Muscle layer of duodenum (tissue), 2 donors: ENCODE measurements at regions not wholly inside any gene's neighbourhood (a gene's known extent, or its start where the extent isn't known, plus 50 kb on each side); places are given as distances from the start of the nearest gene placed in this dataset.

Experiments used
- H3K27ac ChIP-seq: one replicate; pipeline ENCODE4 v1.7.0; 2013; ENCODE audit warnings: mild to moderate bottlenecking, low read length
- H3K27me3 ChIP-seq: one replicate; pipeline ENCODE4 v1.7.0; 2013; ENCODE audit warnings: low read depth, mild to moderate bottlenecking, control low read depth, low read length
- H3K36me3 ChIP-seq, 2 donors: one replicate each; pipeline ENCODE4 v1.7.0; 2013; ENCODE audit warnings: low read length in 2 of 2, control low read depth in 1 of 2, mild to moderate bottlenecking in 1 of 2; ENCODE audit not compliant: insufficient read depth in 2 of 2, control insufficient read depth in 1 of 2
- H3K4me1 ChIP-seq, 2 donors: one replicate each; pipeline ENCODE4 v1.7.0; 2013; ENCODE audit warnings: low read length in 2 of 2, mild to moderate bottlenecking in 2 of 2, control low read depth in 1 of 2, moderate library complexity in 1 of 2; ENCODE audit not compliant: insufficient read depth in 2 of 2, control insufficient read depth in 1 of 2
- H3K4me3 ChIP-seq, 2 donors: one replicate each; pipeline ENCODE4 v1.7.0; 2013; ENCODE audit warnings: low read length in 2 of 2, low read depth in 1 of 2, mild to moderate bottlenecking in 1 of 2
- H3K9me3 ChIP-seq, 2 donors: one replicate each; pipeline ENCODE4 v1.7.0; 2013; ENCODE audit warnings: low read length in 2 of 2, control low read depth in 1 of 2, mild to moderate bottlenecking in 1 of 2; ENCODE audit not compliant: control insufficient read depth in 1 of 2
- donor health status: healthy.

GRCh38 chr11:91959411-91959810 is 265.2 kb upstream of the FAT3 start:
- Histone ChIP-seq H3K27ac (no peak overlapping the region), H3K4me3 (no peak overlapping the region), H3K36me3 (no peaks in the 10 kb centered on the region), H3K27me3 (no peaks in the 10 kb centered on the region), H3K4me1 (no peaks in the 10 kb centered on the region), H3K9me3 (peaks cover 0 to 13% of the 10 kb centered on the region in 2 donors)

- Histone ChIP-seq H3K36me3 (no peaks in the 10 kb centered on the region), H3K27ac (no peak overlapping the region), H3K9me3 (peaks cover 0 to 12% of the 10 kb centered on the region in 2 donors), H3K27me3 (no peaks in the 10 kb centered on the region), H3K4me3 (no peak overlapping the region), H3K4me1 (no peaks in the 10 kb centered on the region)
These were observed 267.9 kb upstream of the FAT3 start for GRCh38 chr11:91956711-91957110.

- Histone ChIP-seq H3K4me1 (no peaks in the 10 kb centered on the region), H3K9me3 (peaks cover 0 to 4% of the 10 kb centered on the region in 2 donors), H3K27ac (no peak overlapping the region), H3K36me3 (no peaks in the 10 kb centered on the region), H3K27me3 (no peaks in the 10 kb centered on the region), H3K4me3 (no peak overlapping the region)
These were observed 269.4 kb upstream of the FAT3 start for GRCh38 chr11:91955206-91955605.

GRCh38 chr11:91952056-91952455 is 272.6 kb upstream of the FAT3 start:
- H3K4me3 ChIP-seq = no peak overlapping the region
- peaks cover 0 to 2% of the 10 kb centered on the region in 2 donors for H3K9me3 ChIP-seq
- H3K27ac ChIP-seq = no peak overlapping the region
- H3K4me1 ChIP-seq = peaks cover 0 to 8% of the 10 kb centered on the region in 2 donors
- H3K36me3 ChIP-seq = no peaks in the 10 kb centered on the region
- no peaks in the 10 kb centered on the region for H3K27me3 ChIP-seq

GRCh38 chr11:91947215-91947820 is 277.3 kb upstream of the FAT3 start:
- Histone ChIP-seq H3K27me3 (no peaks in the 10 kb centered on the region), H3K4me1 (peaks cover 0 to 16% of the 10 kb centered on the region in 2 donors), H3K27ac (no peak overlapping the region), H3K36me3 (no peaks in the 10 kb centered on the region), H3K9me3 (no peaks in the 10 kb centered on the region), H3K4me3 (no peak overlapping the region)

GRCh38 chr11:91946397-91946951 is 278.1 kb upstream of the FAT3 start:
- Histone ChIP-seq H3K27me3 (no peaks in the 10 kb centered on the region), H3K27ac (no peak overlapping the region), H3K4me1 (peaks cover 0 to 16% of the 10 kb centered on the region in 2 donors), H3K36me3 (no peaks in the 10 kb centered on the region), H3K9me3 (no peaks in the 10 kb centered on the region), H3K4me3 (no peak overlapping the region)

- no peaks in the 10 kb centered on the region for H3K9me3 ChIP-seq
- no peaks in the 10 kb centered on the region for H3K36me3 ChIP-seq
- no peak overlapping the region for H3K4me3 ChIP-seq
- no peaks in the 10 kb centered on the region for H3K27me3 ChIP-seq
- no peak overlapping the region for H3K27ac ChIP-seq
- no peaks in the 10 kb centered on the region for H3K4me1 ChIP-seq
These were observed 289.5 kb upstream of the FAT3 start for GRCh38 chr11:91935120-91935519.

- no peaks in the 10 kb centered on the region for H3K4me1 ChIP-seq
- H3K4me3 ChIP-seq = no peak overlapping the region
- no peaks in the 10 kb centered on the region for H3K9me3 ChIP-seq
- H3K27me3 ChIP-seq = no peaks in the 10 kb centered on the region
- H3K27ac ChIP-seq = no peak overlapping the region
- no peaks in the 10 kb centered on the region for H3K36me3 ChIP-seq
These were observed 292.3 kb upstream of the FAT3 start for GRCh38 chr11:91932151-91932821.

GRCh38 chr11:91927448-91927847 is 297.2 kb upstream of the FAT3 start:
- Histone ChIP-seq H3K9me3 (no peaks in the 10 kb centered on the region), H3K36me3 (no peaks in the 10 kb centered on the region), H3K4me1 (no peaks in the 10 kb centered on the region), H3K27me3 (no peaks in the 10 kb centered on the region), H3K4me3 (no peak overlapping the region), H3K27ac (no peak overlapping the region)

GRCh38 chr11:91926965-91927364 is 297.7 kb upstream of the FAT3 start:
- no peaks in the 10 kb centered on the region for H3K36me3 ChIP-seq
- no peak overlapping the region for H3K27ac ChIP-seq
- H3K4me3 ChIP-seq = no peak overlapping the region
- no peaks in the 10 kb centered on the region for H3K9me3 ChIP-seq
- no peaks in the 10 kb centered on the region for H3K4me1 ChIP-seq
- no peaks in the 10 kb centered on the region for H3K27me3 ChIP-seq

- no peaks in the 10 kb centered on the region for H3K36me3 ChIP-seq
- no peak overlapping the region for H3K27ac ChIP-seq
- no peak overlapping the region for H3K4me3 ChIP-seq
- H3K27me3 ChIP-seq = no peaks in the 10 kb centered on the region
- no peaks in the 10 kb centered on the region for H3K4me1 ChIP-seq
- H3K9me3 ChIP-seq = no peaks in the 10 kb centered on the region
These were observed 301.8 kb upstream of the FAT3 start for GRCh38 chr11:91922846-91923245.
